HG02852 (cell line): ENCODE measurements at regions not wholly inside any gene's neighbourhood (a gene's known extent, or its start where the extent isn't known, plus 50 kb on each side); places are given as distances from the start of the nearest gene placed in this dataset.
"Not testable (repeated sequence)": the region's sequence is repeated elsewhere in the genome, so short reads cannot be mapped to it uniquely, and the experiment has no call there.

Experiments
- ATAC-seq: cut with Tn5 transposase; IDR thresholded peaks from one replicate; pipeline ENCODE4 v1.9.1; 2021; ENCODE audit warnings: mild to moderate bottlenecking, moderate library complexity; ENCODE audit not compliant: unreplicated experiment

DNA sequence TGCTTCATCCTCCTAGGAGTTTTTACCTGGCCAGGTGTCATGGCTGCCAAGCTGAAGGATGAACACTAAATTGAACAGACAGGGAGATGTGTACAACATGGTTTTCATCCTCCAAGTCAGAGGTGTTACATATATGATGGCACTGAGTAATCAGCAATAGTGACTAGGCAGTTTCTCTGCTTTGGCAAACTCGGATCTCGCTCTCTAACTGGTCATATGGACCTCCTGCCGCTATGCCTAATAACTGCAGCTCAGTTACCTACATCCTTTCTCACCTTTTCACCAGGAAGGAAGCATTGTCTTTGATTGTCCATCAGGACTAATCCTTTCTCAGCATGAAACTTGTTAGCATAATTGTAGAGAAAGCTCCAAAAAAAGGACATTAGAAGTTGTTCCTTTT lies 175.9 kb upstream of the PLSCR5 start:
- no peak for ATAC-seq

DNA sequence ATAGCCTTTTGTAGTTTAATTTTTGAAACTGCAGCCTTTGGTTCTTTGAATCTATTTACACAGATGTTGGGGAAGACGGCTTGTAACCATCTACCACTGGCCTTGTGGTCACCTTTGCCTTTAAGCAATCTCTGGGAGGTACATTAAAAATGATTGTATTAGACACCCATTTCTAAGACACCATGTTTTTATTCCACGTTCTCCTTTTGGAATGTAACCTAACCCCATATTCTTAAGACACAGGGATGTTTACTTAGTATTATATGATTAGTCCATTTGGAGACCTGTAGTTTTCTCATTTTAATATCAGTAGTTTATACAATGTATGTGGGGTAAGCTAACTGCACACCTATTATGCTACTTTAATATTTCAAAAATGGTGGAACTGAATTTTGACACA lies 175.1 kb upstream of the PLSCR5 start:
- no peak for ATAC-seq

DNA sequence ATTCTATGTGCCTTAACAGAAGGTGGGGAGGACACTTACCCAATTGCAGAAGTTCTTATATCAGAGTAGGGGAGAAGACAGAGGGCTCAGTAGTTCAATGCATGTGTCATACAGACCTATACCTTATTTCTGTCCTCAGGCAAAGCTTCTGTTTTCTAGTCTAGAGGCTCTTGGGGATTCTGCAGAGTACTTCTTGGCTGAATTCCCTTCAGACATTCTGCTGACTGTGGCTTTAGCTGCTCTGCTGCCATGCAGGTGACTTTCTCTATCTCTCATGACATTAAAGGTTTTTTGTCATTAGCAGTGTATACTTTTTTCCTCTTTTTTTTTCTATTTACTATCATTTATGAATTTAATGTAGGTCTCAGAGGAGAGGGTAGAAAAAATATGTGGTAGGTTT lies 172.8 kb upstream of the PLSCR5 start:
- no peak for ATAC-seq

DNA sequence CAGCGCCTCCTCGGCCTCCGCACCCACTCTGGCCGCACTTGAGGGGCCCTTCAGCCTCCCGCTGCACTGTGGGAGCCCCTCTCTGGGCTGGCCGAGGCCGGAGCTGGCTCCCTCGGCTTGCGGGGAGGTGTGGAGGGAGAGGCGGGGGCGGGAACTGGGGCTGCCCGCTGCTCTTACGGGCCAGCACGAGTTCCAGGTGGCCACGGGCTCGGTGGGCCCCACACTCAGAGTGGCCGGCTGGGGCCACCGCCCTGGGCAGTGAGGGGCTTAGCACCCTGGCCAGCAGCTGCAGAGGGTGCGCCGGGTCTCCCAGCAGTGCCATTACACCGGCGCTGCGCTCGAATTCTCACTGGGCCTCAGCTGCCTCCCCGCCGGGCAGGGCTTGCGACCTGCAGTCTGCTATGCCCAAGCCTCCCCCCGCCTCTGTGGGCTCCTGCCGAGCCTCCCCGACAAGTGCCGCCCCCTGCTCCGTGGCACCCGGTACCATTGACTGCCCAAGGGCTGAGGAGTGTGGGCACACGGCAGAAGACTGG lies 167.1 kb upstream of the PLSCR5 start:
- no peak for ATAC-seq

DNA sequence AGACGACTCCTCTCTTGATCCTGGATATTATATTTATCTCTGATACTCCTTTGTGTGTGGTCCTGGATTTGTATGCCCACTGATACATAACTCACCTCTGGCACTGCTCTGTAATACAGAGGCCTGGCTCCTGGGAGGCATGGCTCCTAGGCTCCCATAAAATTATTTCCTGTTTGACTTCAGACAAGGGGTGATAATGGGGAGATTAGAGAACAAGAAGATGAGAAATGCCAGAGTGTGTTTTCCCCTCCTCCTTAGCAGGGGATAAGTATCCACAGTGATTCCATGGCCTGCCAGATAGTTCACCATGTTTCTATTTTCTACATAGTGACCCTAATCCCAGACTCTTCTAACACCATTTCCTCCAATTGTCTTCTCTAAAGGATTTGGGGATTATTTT lies 165.7 kb upstream of the PLSCR5 start:
- ATAC-seq = no peak

DNA sequence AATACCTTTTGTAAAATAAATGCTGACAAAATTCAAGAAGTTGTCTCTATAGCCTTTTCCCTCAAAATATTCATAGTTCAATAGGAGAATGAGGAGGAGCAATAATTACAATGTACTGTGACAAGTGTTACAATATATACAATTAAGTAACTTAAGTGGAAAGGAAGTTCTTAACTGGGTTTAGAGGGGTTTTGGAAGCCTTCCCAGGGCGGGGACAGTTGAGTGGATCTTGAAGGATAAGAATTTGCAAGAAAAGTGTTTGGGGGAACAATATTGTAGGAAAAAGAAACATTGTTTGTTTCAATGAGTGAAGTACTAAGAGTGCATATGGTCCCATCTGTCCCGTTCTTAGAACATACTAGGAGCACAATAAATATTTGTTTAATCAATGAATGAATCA lies 165.2 kb upstream of the PLSCR5 start:
- no peak for ATAC-seq

DNA sequence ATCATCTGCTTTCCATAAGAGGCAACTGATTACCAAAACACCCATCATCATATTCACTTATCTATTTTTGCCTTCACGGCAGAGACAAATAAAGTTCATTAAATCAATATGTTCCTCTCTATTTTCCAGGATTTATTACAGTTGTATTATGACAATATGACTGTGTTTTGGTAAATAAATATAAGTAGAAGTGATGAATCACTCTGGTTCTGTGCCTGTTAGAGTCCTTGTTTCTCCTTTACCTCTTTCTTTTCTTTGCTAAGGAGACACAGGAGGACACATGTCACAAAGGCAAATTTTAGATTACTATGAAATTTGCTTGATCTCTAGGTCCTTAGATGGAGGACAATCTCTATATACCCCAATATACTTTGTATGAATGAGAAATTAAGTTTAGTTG lies 152.6 kb upstream of the PLSCR5 start:
- ATAC-seq = no peak

DNA sequence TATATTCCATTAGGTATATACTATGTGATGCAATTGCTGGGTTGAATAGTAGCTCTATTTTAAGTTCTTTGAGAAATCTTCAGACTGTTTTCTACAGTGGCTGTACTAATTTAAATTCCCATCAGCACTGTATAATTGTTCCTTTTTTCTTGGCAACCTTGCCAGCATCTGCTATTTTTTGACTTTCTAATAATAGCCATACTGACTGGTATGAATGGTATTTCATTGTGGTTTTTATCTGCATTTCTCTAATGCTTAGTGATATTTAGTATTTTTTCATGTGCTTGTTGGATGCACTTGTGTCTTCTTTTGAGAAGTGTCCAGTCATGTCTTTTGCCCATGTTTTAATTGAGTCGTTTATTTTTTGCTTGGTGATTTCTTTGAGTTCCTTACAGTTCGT lies 145.1 kb upstream of the PLSCR5 start:
- ATAC-seq = no peak

DNA sequence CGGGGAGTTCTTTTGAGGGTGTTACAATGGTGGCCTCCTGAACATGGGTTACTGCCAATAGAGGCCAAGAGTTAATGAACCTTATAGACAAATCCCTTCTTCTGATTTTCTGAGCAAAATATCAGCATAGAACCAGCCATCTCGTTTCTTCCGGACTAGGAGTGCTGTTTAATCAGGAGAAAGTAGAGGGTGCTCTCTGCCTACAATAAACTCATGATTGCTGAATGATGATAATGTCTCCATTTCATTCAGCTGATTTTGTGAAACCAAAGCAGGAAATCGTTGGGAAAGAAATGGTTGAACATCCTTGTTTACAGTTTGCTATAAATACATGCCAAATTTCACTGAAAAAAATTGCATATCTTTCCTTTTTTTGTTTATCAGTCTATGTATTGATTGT lies 142.8 kb upstream of the PLSCR5 start:
- no peak for ATAC-seq

DNA sequence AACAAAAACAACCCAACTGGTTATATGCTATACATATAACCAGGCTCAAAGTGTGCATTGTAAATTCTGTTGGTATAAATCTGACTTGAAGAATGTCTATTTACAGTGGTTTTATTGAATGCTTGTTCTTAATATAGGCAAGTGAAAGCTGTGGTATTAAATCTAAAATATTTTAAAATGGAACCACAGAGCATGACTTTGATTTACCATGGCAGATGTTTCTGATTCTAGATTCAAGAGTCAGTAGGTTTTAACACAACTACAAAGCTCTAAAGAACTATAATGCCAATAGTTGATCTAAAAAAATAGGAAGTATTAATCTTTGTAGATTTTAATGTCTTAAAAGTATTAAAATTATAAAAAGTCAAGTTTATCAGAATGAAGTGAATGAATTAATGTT lies 141.9 kb upstream of the PLSCR5 start:
- no peak for ATAC-seq

DNA sequence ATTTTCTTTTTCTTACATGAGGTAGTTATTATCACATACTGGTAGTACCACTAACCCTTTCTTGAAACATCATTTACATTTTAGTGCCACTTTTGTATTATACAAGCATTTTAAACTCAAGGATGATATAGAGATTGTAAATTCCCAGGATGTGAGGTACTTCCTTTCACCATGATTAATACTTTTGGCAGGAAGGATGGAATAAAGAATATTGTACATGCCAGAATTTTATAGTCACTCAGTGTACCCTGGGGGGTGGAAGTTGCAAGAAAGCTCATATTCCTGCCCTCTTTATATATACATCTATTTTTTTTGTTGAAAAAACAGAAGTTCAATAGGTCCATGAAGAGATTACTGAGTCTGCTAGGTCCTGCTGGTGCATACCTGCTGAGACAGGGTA lies 141.0 kb upstream of the PLSCR5 start:
- no peak for ATAC-seq

DNA sequence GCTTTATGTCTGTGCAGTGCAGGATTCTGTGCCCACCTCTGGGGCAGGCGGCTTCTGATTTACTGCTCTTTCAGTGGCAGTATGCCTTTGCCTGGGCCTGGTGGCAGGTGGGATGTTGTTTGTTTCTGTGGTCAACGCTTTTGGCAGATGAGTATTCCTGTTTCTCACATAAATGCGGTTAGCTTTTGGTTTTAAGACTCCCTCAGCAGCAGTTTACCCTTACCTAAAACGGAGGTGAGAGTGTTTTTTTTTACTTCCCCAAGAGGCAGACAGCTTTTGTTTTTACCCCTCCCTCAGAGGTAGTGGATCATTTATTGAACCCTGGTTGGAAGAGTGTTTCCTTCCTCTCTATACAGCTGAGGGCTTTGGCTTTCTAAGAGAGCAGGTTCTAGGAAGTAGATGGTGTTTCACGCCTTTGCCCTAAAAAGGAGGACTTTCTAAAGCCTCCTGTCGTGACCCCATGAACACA lies 134.1 kb upstream of the PLSCR5 start:
- ATAC-seq = no peak

DNA sequence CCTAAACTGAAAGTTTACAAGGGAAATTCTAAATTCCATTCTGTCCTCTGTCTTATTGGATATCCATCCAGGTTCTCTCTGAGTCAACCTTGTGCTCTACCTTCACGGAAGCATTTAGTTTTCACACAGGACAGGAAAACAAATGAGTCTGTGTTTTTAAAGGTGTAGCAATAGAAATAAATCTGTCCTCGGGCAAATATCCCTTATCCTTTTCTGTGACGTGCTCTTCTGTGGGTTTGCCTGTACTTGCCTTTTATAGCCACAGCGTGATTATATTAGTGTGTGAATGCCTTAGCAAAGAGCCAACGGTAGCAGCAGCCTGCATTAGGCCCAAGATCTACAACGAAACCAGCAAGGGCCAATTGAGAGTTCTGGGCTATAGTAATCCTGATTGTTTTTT lies 127.2 kb upstream of the PLSCR5 start:
- no peak for ATAC-seq

DNA sequence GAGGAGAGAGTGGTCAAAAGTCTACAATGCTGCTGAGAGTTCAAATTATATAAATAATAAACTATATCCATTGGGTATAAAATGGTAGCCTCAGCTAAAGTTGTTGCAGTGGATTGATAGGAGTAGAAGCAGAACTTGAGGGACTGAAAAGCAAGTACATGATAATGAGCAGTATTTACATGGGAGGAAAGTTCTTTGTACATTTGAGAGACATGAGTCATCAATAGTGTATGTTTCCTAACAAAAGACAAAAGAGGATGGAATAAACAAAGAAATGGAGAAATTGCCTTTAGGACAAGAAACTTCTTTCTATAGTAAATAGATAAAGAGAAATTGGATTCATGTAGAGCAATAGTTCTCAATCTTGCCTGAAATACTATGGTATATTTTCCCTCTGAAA lies 110.0 kb upstream of the PLSCR5 start:
- ATAC-seq = no peak

DNA sequence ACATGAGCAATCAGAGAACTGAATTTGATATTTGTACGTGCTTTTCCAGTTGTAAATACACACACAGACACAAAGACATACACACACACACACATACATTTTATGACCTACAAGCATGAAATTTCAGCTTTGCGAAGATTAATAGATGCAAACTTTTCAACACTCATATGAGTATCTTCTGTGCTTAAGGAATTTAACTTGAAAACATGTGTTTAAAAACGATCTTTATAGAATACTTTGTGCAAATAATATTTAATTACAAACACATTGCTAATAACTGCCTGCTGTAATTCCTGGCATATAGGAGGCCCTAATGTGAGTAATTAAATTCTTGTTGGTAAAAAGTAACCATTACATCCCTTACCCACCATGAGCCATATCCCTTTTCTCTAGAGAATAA lies 107.7 kb upstream of the PLSCR5 start:
- ATAC-seq = no peak

DNA sequence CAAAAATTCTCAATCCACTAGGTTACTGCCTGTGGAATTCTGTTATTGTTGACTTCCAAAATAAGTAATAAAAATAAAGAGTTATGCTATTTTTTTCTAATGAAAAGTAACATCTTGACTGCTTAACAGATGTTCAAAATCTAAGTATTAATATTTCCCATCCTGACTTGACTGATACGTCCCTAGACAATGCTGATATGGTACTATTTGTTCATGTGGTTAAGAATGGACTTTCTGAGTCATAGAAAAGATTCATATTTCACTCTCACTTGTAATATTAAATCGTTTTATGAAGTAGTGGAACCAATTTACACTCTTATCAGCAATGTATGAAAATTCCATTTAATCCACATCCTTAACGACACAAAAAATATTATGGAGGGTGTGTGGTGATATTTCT lies 104.8 kb upstream of the PLSCR5 start:
- no peak for ATAC-seq

DNA sequence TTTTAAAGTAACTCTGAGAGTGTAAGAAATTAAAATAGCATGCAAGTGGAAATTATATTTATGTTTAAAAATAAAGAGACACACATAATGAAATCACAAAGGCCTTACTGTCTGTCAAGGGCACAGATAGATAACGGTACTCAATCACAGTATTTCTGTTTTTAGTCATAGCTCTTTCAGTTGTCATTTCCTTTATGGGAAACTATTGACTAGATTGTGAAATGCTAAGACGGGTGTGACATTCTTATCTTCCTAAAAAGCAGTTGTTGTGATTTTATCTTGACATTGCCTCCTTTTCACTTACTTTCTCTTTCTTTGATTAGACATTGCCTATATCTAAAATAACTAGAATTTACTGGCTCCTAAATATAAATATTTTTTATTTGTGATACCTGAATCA lies 100.1 kb upstream of the PLSCR5 start:
- ATAC-seq = peak; percentile 91

DNA sequence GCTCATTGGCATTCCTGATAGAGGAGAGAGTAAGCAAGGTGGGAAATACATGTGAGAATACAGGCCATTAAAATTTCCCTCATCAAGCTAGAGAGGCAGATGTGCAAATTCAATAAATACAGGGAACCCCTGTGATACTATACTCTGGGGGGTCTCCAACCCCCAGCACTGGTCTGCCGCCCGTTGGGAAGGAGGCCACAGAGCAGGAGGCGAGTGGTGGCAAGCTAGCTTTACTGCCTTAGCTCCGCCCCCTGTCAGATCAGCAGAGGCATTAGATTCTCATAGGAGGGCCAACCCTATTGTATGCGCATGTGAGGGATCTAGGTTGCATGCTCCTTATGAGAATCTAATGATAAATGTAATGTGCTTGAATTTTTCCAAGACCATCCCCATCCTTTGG lies 97.1 kb upstream of the PLSCR5 start:
- ATAC-seq = no peak

DNA sequence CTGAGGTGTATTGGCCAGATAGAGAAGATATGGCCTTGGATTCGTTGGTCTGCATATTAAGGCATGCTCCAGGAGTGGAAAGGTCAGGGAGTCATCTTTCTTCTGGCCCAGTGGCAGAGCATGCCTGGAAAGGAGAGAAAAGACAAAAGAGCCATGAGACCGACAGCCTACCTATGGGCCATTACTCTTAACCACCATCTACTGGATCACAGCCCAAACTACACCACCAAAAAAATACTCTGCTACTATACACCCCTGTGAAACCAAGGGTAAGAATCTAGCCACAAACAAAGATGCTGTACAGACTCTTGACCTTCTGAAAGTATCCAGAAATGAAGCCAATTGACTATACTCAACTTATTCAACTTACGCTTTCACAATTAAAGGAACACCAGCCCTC lies 96.1 kb upstream of the PLSCR5 start:
- ATAC-seq = no peak

DNA sequence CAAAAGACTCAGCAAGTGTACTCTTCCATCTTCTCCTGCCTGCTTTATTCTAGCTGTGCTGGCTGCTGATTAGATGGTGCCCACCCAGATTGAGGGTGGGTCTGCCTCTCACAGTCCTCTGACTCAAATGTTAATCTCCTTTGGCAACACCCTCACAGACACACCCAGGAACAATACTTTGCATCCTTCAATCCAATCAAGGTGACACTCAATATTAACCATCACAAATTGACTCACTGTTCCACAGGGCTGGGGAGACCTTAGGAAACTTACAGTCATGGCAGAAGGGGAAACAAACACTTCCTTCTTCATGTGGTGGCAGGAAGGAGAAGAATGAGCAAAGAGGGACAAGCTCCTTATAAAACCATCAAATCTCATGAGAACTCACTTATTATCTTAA lies 94.9 kb upstream of the PLSCR5 start:
- ATAC-seq = not testable (repeated sequence)

DNA sequence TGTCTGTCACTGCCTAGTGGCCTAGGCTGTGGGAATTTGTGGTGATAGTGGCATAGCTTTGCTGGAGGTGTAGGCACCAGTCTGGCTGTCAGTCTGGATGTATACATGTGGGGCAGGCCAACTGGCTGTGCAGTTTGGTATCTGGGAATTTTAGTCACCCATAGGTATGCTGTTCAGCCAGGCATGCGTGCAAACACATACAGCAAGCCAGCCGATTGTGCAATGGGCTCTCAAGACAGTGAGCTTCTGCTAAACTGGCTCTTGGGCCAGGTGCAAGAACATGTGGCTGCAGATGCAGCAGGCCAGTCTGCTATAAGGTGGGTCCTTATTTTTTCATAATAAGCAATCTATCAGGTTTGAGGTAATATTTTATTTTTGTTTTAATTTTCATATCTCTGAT lies 87.1 kb upstream of the PLSCR5 start:
- no peak for ATAC-seq

DNA sequence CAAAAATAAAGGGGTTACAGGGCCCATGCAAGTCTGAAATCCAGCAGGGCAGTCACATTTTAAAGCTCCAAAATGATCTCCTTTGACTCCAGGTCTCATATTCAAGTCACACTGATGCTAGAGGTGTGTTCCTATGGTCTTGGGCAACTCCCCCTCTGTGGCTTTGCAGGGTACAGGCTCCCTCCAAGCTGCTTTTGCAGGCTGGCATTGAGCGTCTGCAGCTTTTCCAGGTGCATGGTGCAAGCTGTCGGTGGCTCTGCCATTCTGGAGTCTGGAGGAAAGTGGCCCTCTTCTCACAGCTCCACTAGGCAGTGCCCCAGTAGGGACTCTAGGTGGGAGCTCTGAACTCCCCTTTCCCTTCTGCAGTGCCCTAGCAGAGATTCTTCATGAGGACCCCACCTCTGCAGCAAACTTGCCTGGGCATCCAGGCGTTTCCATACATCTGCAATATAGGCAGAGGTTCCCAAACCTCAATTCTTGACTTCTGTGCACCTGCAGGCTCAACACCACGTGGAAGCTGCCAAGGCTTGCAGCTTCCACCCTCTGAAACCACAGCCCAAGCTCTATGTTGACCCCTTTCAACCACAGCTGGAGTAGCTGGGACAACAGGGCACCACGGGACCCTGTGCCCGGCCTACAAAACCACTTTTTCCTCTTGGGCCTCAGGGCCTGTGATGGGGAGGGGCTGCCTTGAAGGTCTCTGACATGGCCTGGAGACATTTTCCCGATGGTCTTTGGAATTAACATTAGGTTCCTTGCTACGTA lies 80.1 kb upstream of the PLSCR5 start:
- ATAC-seq = no peak

DNA sequence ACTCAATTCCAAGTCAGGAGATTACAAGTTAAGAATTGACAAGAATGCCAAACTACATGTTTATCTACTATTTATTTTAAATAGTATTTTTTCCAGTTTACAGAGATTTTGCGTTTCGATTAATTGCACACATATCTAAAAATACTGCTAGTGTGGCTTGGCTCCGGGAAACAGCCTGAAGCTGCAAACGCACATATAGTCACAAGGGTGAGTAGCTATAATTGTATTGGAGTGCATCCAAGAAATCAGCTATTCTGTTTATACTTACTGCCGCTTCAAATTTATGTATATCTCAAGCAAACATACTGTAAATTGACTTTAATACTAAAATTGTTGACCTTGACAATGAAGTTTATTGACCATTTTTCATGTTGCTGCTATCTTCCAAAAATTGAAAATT lies 77.0 kb upstream of the PLSCR5 start:
- ATAC-seq = no peak
